GM23338 (cell line): ENCODE measurements at regions not wholly inside any gene's neighbourhood (a gene's known extent, or its start where the extent isn't known, plus 50 kb on each side); places are given as distances from the start of the nearest gene placed in this dataset.

Experiments
- ATAC-seq: fragments of 200-7000 bp; cut with Tn5 transposase; 3 replicates; pipeline ENCODE4 v1.9.1; 2020
- DNase-seq: peaks from one replicate; pipeline ENCODE4 v3.0.0-alpha.2; 2015; ENCODE audit warnings: low spot score
- H2AFZ ChIP-seq: fragments of 200-600 bp; sonication (generic); 2 replicates; pipeline ENCODE4 v1.8.0; 2016; ENCODE audit warnings: antibody characterized with exemption, mild to moderate bottlenecking, moderate library complexity
- H3F3A ChIP-seq: fragments of 200-600 bp; sonication (generic); replicated peaks from 2 replicates; pipeline ENCODE4 v1.8.0; 2017; ENCODE audit warnings: antibody characterized with exemption, mixed run types, low read depth
- H3K27ac ChIP-seq: fragments of 200-600 bp; sonication (generic); 2 replicates; pipeline ENCODE4 v1.6.1; 2016; ENCODE audit warnings: low read depth
- H3K27me3 ChIP-seq: fragments of 200-600 bp; sonication (generic); 2 replicates; pipeline ENCODE4 v1.8.0; 2016; ENCODE audit warnings: mild to moderate bottlenecking, mixed run types, moderate library complexity; ENCODE audit not compliant: insufficient read depth
- H3K36me3 ChIP-seq: fragments of 200-600 bp; sonication (generic); 2 replicates; pipeline ENCODE4 v1.8.0; 2016; ENCODE audit warnings: mild to moderate bottlenecking; ENCODE audit not compliant: insufficient read depth
- H3K4me1 ChIP-seq: fragments of 200-600 bp; sonication (generic); 2 replicates; pipeline ENCODE4 v1.8.0; 2016; ENCODE audit warnings: mild to moderate bottlenecking, moderate library complexity; ENCODE audit not compliant: insufficient read depth
- H3K4me2 ChIP-seq: fragments of 200-600 bp; sonication (generic); 2 replicates; pipeline ENCODE4 v1.7.1; 2017; ENCODE audit warnings: mixed run types
- H3K4me3 ChIP-seq: fragments of 200-600 bp; sonication (generic); 2 replicates; pipeline ENCODE4 v1.6.1; 2016; ENCODE audit warnings: mixed run types
- H3K79me2 ChIP-seq: fragments of 200-600 bp; sonication (generic); replicated peaks from 2 replicates; pipeline ENCODE4 v1.8.0; 2017; ENCODE audit warnings: mild to moderate bottlenecking; ENCODE audit not compliant: insufficient read depth
- H3K9me2 ChIP-seq: fragments of 200-600 bp; sonication (generic); 2 replicates; pipeline ENCODE4 v1.8.0; 2017; ENCODE audit not compliant: insufficient read depth
- H4K20me1 ChIP-seq: fragments of 200-600 bp; sonication (generic); replicated peaks from 2 replicates; pipeline ENCODE4 v1.8.0; 2017; ENCODE audit warnings: mild to moderate bottlenecking; ENCODE audit not compliant: insufficient read depth
- H3K27ac Mint-ChIP-seq: 2 replicates; pipeline ENCODE4 v1.8.0; 2020; ENCODE audit warnings: inconsistent platforms, mild to moderate bottlenecking, moderate library complexity, mixed read lengths
- H3K27me3 Mint-ChIP-seq: 3 replicates; pipeline ENCODE4 v1.8.0; 2022; ENCODE audit warnings: low read depth, mild to moderate bottlenecking, moderate library complexity, mixed read lengths, inconsistent platforms; ENCODE audit not compliant: insufficient read depth, poor library complexity
- H3K36me3 Mint-ChIP-seq: 3 replicates; pipeline ENCODE4 v1.8.0; 2021; ENCODE audit warnings: low read depth, mild to moderate bottlenecking, inconsistent platforms, moderate library complexity, mixed read lengths
- H3K4me1 Mint-ChIP-seq: 3 replicates; pipeline ENCODE4 v1.8.0; 2020; ENCODE audit warnings: mild to moderate bottlenecking, inconsistent platforms, mixed read lengths
- H3K4me3 Mint-ChIP-seq: 3 replicates; pipeline ENCODE4 v1.8.0; 2021; ENCODE audit warnings: moderate library complexity, mild to moderate bottlenecking, inconsistent platforms, mixed read lengths
- H3K9me3 Mint-ChIP-seq: 3 replicates; pipeline ENCODE4 v1.8.0; 2020; ENCODE audit warnings: moderate library complexity, mild to moderate bottlenecking, inconsistent platforms, mixed read lengths
- CREB1 ChIP-seq: fragments of 250-450 bp; sonication (Bioruptor Pico); IDR thresholded peaks from 2 replicates; pipeline ENCODE4 v1.5.0; 2020; ENCODE audit warnings: low read depth, mild to moderate bottlenecking, moderate library complexity
- EZH2phosphoT487 ChIP-seq: fragments of 200-600 bp; sonication (generic); IDR thresholded peaks from one replicate; pipeline ENCODE4 v1.8.1; 2018; ENCODE audit warnings: antibody characterized with exemption; ENCODE audit not compliant: unreplicated experiment
- NANOG ChIP-seq: IDR thresholded peaks from 2 replicates; pipeline ENCODE4 v1.6.1; 2016; ENCODE audit warnings: antibody characterized with exemption, borderline replicate concordance
- POLR2AphosphoS5 ChIP-seq: IDR thresholded peaks from 2 replicates; pipeline ENCODE4 v1.6.1; 2016; ENCODE audit warnings: antibody characterized with exemption, low read depth
- REST ChIP-seq: IDR thresholded peaks from one replicate; pipeline ENCODE4 v1.6.1; 2018; ENCODE audit warnings: antibody characterized with exemption; ENCODE audit not compliant: unreplicated experiment
- STAT1 ChIP-seq: IDR thresholded peaks from one replicate; pipeline ENCODE4 v1.6.1; 2016; ENCODE audit warnings: antibody characterized with exemption; ENCODE audit not compliant: unreplicated experiment
- TF ChIP-seq, protein P1 (sequence below): fragments of 250-450 bp; sonication (Bioruptor Pico); IDR thresholded peaks from 2 replicates; pipeline ENCODE4 v1.5.0; 2020; ENCODE audit warnings: mild to moderate bottlenecking, moderate library complexity

- no peaks in the 10 kb centered on the region for H3K9me2 ChIP-seq
- H3K4me1 Mint-ChIP-seq: peaks cover 10% of the 10 kb centered on the region; the same call in 1 of the 3 replicates
- DNase-seq (no peak), ATAC-seq (no peak)
- peaks cover 2% of the 10 kb centered on the region for H3K27me3 Mint-ChIP-seq
- no peak overlapping the region for H3K27ac ChIP-seq
- H3F3A ChIP-seq: no peaks in the 10 kb centered on the region
- H3K36me3 ChIP-seq: no peaks in the 10 kb centered on the region
- H3K36me3 Mint-ChIP-seq: no peaks in the 10 kb centered on the region
- peaks cover 4% of the 10 kb centered on the region for H3K4me1 ChIP-seq
- H3K27ac Mint-ChIP-seq: no peak overlapping the region
- H3K4me3 ChIP-seq: no peak overlapping the region
- TF ChIP-seq STAT1 (no peak), NANOG (no peak), REST (no peak), CREB1 (CRISPR knock-in tag) (no peak), POLR2AphosphoS5 (no peak), EZH2phosphoT487 (no peak)
- TF ChIP-seq, protein P1, sequence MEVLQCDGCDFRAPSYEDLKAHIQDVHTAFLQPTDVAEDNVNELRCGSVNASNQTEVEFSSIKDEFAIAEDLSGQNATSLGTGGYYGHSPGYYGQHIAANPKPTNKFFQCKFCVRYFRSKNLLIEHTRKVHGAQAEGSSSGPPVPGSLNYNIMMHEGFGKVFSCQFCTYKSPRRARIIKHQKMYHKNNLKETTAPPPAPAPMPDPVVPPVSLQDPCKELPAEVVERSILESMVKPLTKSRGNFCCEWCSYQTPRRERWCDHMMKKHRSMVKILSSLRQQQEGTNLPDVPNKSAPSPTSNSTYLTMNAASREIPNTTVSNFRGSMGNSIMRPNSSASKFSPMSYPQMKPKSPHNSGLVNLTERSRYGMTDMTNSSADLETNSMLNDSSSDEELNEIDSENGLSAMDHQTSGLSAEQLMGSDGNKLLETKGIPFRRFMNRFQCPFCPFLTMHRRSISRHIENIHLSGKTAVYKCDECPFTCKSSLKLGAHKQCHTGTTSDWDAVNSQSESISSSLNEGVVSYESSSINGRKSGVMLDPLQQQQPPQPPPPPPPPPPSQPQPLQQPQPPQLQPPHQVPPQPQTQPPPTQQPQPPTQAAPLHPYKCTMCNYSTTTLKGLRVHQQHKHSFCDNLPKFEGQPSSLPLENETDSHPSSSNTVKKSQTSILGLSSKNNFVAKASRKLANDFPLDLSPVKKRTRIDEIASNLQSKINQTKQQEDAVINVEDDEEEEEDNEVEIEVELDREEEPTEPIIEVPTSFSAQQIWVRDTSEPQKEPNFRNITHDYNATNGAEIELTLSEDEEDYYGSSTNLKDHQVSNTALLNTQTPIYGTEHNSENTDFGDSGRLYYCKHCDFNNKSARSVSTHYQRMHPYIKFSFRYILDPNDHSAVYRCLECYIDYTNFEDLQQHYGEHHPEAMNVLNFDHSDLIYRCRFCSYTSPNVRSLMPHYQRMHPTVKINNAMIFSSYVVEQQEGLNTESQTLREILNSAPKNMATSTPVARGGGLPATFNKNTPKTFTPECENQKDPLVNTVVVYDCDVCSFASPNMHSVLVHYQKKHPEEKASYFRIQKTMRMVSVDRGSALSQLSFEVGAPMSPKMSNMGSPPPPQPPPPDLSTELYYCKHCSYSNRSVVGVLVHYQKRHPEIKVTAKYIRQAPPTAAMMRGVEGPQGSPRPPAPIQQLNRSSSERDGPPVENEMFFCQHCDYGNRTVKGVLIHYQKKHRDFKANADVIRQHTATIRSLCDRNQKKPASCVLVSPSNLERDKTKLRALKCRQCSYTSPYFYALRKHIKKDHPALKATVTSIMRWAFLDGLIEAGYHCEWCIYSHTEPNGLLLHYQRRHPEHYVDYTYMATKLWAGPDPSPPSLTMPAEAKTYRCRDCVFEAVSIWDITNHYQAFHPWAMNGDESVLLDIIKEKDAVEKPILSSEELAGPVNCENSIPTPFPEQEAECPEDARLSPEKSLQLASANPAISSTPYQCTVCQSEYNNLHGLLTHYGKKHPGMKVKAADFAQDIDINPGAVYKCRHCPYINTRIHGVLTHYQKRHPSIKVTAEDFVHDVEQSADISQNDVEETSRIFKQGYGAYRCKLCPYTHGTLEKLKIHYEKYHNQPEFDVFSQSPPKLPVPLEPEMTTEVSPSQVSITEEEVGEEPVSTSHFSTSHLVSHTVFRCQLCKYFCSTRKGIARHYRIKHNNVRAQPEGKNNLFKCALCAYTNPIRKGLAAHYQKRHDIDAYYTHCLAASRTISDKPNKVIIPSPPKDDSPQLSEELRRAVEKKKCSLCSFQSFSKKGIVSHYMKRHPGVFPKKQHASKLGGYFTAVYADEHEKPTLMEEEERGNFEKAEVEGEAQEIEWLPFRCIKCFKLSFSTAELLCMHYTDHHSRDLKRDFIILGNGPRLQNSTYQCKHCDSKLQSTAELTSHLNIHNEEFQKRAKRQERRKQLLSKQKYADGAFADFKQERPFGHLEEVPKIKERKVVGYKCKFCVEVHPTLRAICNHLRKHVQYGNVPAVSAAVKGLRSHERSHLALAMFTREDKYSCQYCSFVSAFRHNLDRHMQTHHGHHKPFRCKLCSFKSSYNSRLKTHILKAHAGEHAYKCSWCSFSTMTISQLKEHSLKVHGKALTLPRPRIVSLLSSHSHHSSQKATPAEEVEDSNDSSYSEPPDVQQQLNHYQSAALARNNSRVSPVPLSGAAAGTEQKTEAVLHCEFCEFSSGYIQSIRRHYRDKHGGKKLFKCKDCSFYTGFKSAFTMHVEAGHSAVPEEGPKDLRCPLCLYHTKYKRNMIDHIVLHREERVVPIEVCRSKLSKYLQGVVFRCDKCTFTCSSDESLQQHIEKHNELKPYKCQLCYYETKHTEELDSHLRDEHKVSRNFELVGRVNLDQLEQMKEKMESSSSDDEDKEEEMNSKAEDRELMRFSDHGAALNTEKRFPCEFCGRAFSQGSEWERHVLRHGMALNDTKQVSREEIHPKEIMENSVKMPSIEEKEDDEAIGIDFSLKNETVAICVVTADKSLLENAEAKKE (CRISPR knock-in tag): no peak
- no peak overlapping the region for H3K4me2 ChIP-seq
- no peaks in the 10 kb centered on the region for H3K79me2 ChIP-seq
- H4K20me1 ChIP-seq: no peaks in the 10 kb centered on the region
- H3K4me3 Mint-ChIP-seq: no peak overlapping the region
- H2AFZ ChIP-seq: no peak overlapping the region; the same call in 1 of the 2 replicates
- no peaks in the 10 kb centered on the region for H3K9me3 Mint-ChIP-seq
- no peaks in the 10 kb centered on the region for H3K27me3 ChIP-seq
These were observed 107.1 kb upstream of the FZD8 start for GRCh38 chr10:35749230-35749629.
